Stomach (tissue), 4 donors: ENCODE measurements at regions not wholly inside any gene's neighbourhood (a gene's known extent, or its start where the extent isn't known, plus 50 kb on each side); places are given as distances from the start of the nearest gene placed in this dataset.

Experiments used
- CTCF ChIP-seq, 7 experiments: fragments of 450-650 bp in 4 of 7; fragments of 200-600 bp in 3 of 7; sonication (generic) in 3 of 7; IDR thresholded peaks; one replicate each; pipeline ENCODE4 v1.5.1; 2016 to 2019; ENCODE audit warnings: antibody characterized with exemption in 7 of 7, control low read depth in 2 of 7, mild to moderate bottlenecking in 1 of 7
- EP300 ChIP-seq: sonication (generic); formaldehyde crosslinking; IDR thresholded peaks from one replicate; pipeline ENCODE4 v1.6.1; 2017; ENCODE audit warnings: antibody characterized with exemption
- POLR2A ChIP-seq, 4 donors: fragments of 450-650 bp; IDR thresholded peaks; one replicate each; pipeline ENCODE4 v1.6.1; 2016; ENCODE audit warnings: antibody characterized with exemption in 4 of 4, control low read depth in 2 of 4, mild to moderate bottlenecking in 1 of 4, moderate library complexity in 1 of 4
- POLR2AphosphoS5 ChIP-seq, 3 donors: sonication (generic); formaldehyde crosslinking; IDR thresholded peaks; one replicate each; pipeline ENCODE4 v1.6.1; 2016; ENCODE audit warnings: antibody characterized with exemption in 3 of 3

GRCh38 chr22:22397292-22397870 is 111.2 kb downstream of the ZNF280B start:
- TF ChIP-seq CTCF (IDR thresholded peaks at IDR 0.05), result no peak
- TF ChIP-seq POLR2AphosphoS5 (IDR thresholded peaks at IDR 0.05), result no peak
- no peak for TF ChIP-seq EP300
- no peak for TF ChIP-seq POLR2A (IDR thresholded peaks at IDR 0.05)
